IMR-90 (cell line): ENCODE measurements at regions not wholly inside any gene's neighbourhood (a gene's known extent, or its start where the extent isn't known, plus 50 kb on each side); places are given as distances from the start of the nearest gene placed in this dataset.
A peak's percentile ranks its signal among the peaks of the same experiment; 100 is the strongest.

Experiments
- ATAC-seq: fragments of 200-7000 bp; cut with Tn5 transposase; 2 replicates; pipeline ENCODE4 v1.9.1; 2020; ENCODE audit warnings: low read depth, mild to moderate bottlenecking, moderate library complexity
- BruUV-seq: library from RNA; stranded (reverse); fragments of 400-500 nt; replicated peaks from 2 replicates; lab custom pipeline; 2021; lab: Mats Ljungman, UMichigan
- CTCF ChIA-PET: fragments of 300-600 bp; formaldehyde crosslinking; extraction: SDS; loops from one replicate; lab custom pipeline; 2021; ENCODE audit warnings: antibody characterized with exemption; lab: Yijun Ruan, JAX
- POLR2A ChIA-PET: fragments of 300-600 bp; sonication (Branson Sonifier 250); formaldehyde crosslinking; loops from one replicate; lab custom pipeline; 2022; ENCODE audit warnings: antibody characterized with exemption; ENCODE audit not compliant: unreplicated experiment; lab: Charles Lee
- DNase-seq: peaks from one replicate; pipeline ENCODE4 v3.0.0; 2013
- H2AFZ ChIP-seq: replicated peaks from 2 replicates; pipeline ENCODE3; 2013; ENCODE audit warnings: low read length, mild to moderate bottlenecking; ENCODE audit not compliant: poor library complexity
- H2AK5ac ChIP-seq: 2 replicates; pipeline ENCODE4 v1.6.1; 2013; ENCODE audit warnings: low read depth, low read length, inconsistent platforms
- H2AK9ac ChIP-seq: replicated peaks from 2 replicates; pipeline ENCODE3; 2013; ENCODE audit warnings: mild to moderate bottlenecking, low read depth, low read length, moderate library complexity; ENCODE audit not compliant: poor library complexity
- H2BK120ac ChIP-seq: 2 replicates; pipeline ENCODE4 v1.6.1; 2013; ENCODE audit warnings: low read depth, low read length, inconsistent platforms
- H2BK15ac ChIP-seq: 3 replicates; pipeline ENCODE4 v1.6.1; 2013; ENCODE audit warnings: low read depth, low read length, inconsistent platforms
- H2BK20ac ChIP-seq: 2 replicates; pipeline ENCODE4 v1.6.1; 2013; ENCODE audit warnings: low read depth, mild to moderate bottlenecking, inconsistent platforms, low read length, moderate library complexity
- H2BK5ac ChIP-seq: 2 replicates; pipeline ENCODE4 v1.6.1; 2013; ENCODE audit warnings: mild to moderate bottlenecking, low read depth, low read length, inconsistent platforms; ENCODE audit not compliant: poor library complexity, severe bottlenecking
- H3K14ac ChIP-seq: replicated peaks from 2 replicates; pipeline ENCODE4 v1.6.1; 2013; ENCODE audit warnings: low read depth, low read length, inconsistent platforms
- H3K18ac ChIP-seq: 2 replicates; pipeline ENCODE4 v1.6.1; 2013; ENCODE audit warnings: low read depth, low read length, control low read depth
- H3K23ac ChIP-seq: 2 replicates; pipeline ENCODE4 v1.6.1; 2013; ENCODE audit warnings: low read depth, low read length, inconsistent platforms
- H3K27ac ChIP-seq: 2 replicates; pipeline ENCODE4 v1.5.1; 2013; ENCODE audit warnings: mild to moderate bottlenecking, control low read depth, low read length; ENCODE audit not compliant: insufficient read depth
- H3K27me3 ChIP-seq: 2 replicates; pipeline ENCODE4 v1.6.1; 2013; ENCODE audit warnings: low read length; ENCODE audit not compliant: control insufficient read depth, insufficient read depth
- H3K36me3 ChIP-seq: 2 replicates; pipeline ENCODE4 v1.6.1; 2013; ENCODE audit warnings: low read length, mixed read lengths; ENCODE audit not compliant: control insufficient read depth, insufficient read depth
- H3K4ac ChIP-seq: 2 replicates; pipeline ENCODE4 v1.6.1; 2013; ENCODE audit warnings: low read depth, low read length, inconsistent platforms
- H3K4me1 ChIP-seq: 2 replicates; pipeline ENCODE4 v1.6.1; 2013; ENCODE audit warnings: low read length, mixed read lengths; ENCODE audit not compliant: control insufficient read depth, insufficient read depth
- H3K4me2 ChIP-seq: 2 replicates; pipeline ENCODE4 v1.6.1; 2013; ENCODE audit warnings: low read depth, mild to moderate bottlenecking, control low read depth, low read length, moderate library complexity
- H3K4me3 ChIP-seq: 2 replicates; pipeline ENCODE4 v1.5.1; 2013; ENCODE audit warnings: low read depth, mild to moderate bottlenecking, control low read depth, low read length, moderate library complexity; ENCODE audit not compliant: insufficient read depth
- H3K56ac ChIP-seq: 2 replicates; pipeline ENCODE4 v1.6.1; 2013; ENCODE audit warnings: low read length, inconsistent platforms; ENCODE audit not compliant: insufficient read depth; ENCODE audit errors: extremely low read depth
- H3K79me1 ChIP-seq, 2 experiments: 2 replicates each; pipeline ENCODE4 v1.6.1; 2013; ENCODE audit warnings: low read length in 2 of 2, inconsistent platforms in 1 of 2, low read depth in 1 of 2
- H3K9ac ChIP-seq: 2 replicates; pipeline ENCODE4 v1.6.1; 2013; ENCODE audit warnings: low read depth, low read length, control low read depth
- H3K9me1 ChIP-seq: 2 replicates; pipeline ENCODE4 v1.6.1; 2013; ENCODE audit warnings: low read length, inconsistent platforms; ENCODE audit not compliant: insufficient read depth
- H3K9me3 ChIP-seq: 2 replicates; pipeline ENCODE4 v1.6.1; 2013; ENCODE audit warnings: low read length; ENCODE audit not compliant: control insufficient read depth, insufficient read depth
- H4K20me1 ChIP-seq: 2 replicates; pipeline ENCODE4 v1.6.1; 2013; ENCODE audit warnings: low read length, inconsistent platforms; ENCODE audit not compliant: insufficient read depth
- H4K5ac ChIP-seq: 2 replicates; pipeline ENCODE4 v1.6.1; 2013; ENCODE audit warnings: mild to moderate bottlenecking, low read depth, low read length, control low read depth
- H4K8ac ChIP-seq, 2 experiments: 2 replicates each; pipeline ENCODE4 v1.6.1; 2013; ENCODE audit warnings: low read depth in 2 of 2, low read length in 2 of 2, control low read depth in 1 of 2, inconsistent platforms in 1 of 2
- H4K91ac ChIP-seq: 2 replicates; pipeline ENCODE4 v1.6.1; 2013; ENCODE audit warnings: low read depth, low read length, inconsistent platforms; ENCODE audit not compliant: insufficient read depth
- CHD1 ChIP-seq: IDR thresholded peaks from 2 replicates; pipeline ENCODE4 v1.6.1; 2012; ENCODE audit warnings: low read depth, low read length, improper control_type of control experiment
- RCOR1 ChIP-seq: IDR thresholded peaks from 2 replicates; pipeline ENCODE4 v1.6.1; 2012; ENCODE audit warnings: mild to moderate bottlenecking, low read length, improper control_type of control experiment; ENCODE audit not compliant: insufficient replicate concordance
- WGBS, 2 experiments: methylation state at CpG; one replicate each; pipeline versions ENCODE4 v1.1.5 to v1.1.7; 2013; ENCODE audit warnings: missing lambda C conversion rate in 2 of 2; ENCODE audit not compliant: insufficient read length in 1 of 2; ENCODE audit errors: extremely low coverage in 2 of 2; 5-methylcytosine and 5-hydroxymethylcytosine counted together
- dilution Hi-C: fragments of 300-500 bp; cut with HindIII; formaldehyde crosslinking; loops from one replicate; pipeline ENCODE4 v1.14.3; 2018; ENCODE audit warnings: low sequenced_read_pairs; ENCODE audit not compliant: unreplicated experiment
- in situ Hi-C: fragments of 300-500 bp; cut with MboI; formaldehyde crosslinking; loops from 3 replicates; pipeline ENCODE4 v1.14.3; 2019; ENCODE audit warnings: low sequenced_read_pairs, inconsistent platforms, mixed read lengths
- intact Hi-C: fragments of 100-400 bp; cut with micrococcal nuclease; formaldehyde crosslinking; loops from 2 replicates; pipeline ENCODE4 v1.10.0; 2022

DNA sequence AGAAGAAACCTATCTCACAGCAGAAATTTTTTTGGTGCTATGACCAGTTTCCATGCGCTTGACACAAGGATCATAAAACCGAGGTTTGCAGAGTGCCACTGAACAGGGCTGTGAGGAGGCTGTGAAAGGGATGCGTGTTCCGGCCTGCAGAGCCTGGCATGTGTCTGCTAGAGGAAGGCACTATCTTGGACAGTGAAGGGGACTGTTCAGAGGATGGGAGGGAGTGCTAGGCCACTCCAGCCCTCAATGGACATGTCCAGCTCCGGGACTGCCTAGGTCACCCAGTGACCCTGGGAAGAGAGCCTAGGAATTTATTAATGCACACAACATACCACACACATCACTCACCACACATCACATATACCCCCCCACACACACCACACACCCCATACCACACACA lies 275.9 kb downstream of the GADD45G start:
- no peaks in the 10 kb centered on the region for H3K4me1 ChIP-seq
- no peak overlapping the region for H3K23ac ChIP-seq
- intact Hi-C loops (no loop called here), in situ Hi-C loops (no loop called here), dilution Hi-C loops (no loop called here)
- BruUV-seq = no TSS peak
- H2BK15ac ChIP-seq = no peak overlapping the region
- ATAC-seq (no peak), DNase-seq (no peak)
- H2BK20ac ChIP-seq = no peak overlapping the region
- peak overlapping the region; percentile 95 for H2BK5ac ChIP-seq
- H3K4ac ChIP-seq = no peak overlapping the region
- TF ChIP-seq CHD1 = no peak
- no peak for TF ChIP-seq RCOR1
- no peaks in the 10 kb centered on the region for H4K20me1 ChIP-seq
- H3K79me1 ChIP-seq = no peaks in the 10 kb centered on the region
- ChIA-PET POLR2A (no interaction called here), CTCF (no interaction called here)
- peak overlapping the region; percentile 43 for H2AFZ ChIP-seq
- no peak overlapping the region for H3K9ac ChIP-seq
- no peak overlapping the region for H3K27ac ChIP-seq
- H4K8ac ChIP-seq = no peak overlapping the region
- H3K18ac ChIP-seq = no peak overlapping the region
- no peak overlapping the region for H2AK5ac ChIP-seq
- H3K9me1 ChIP-seq = 0 out of 2 replicates have a peak, but pooled peaks cover 10% of the 10 kb centered on the region
- WGBS, 2 experiments = no CpG with 5 or more reads among the region's 5 CpGs
- H3K36me3 ChIP-seq = no peaks in the 10 kb centered on the region
- no peaks in the 10 kb centered on the region for H3K9me3 ChIP-seq
- no peak overlapping the region for H3K4me3 ChIP-seq
- no peak overlapping the region for H2AK9ac ChIP-seq
- no peak overlapping the region for H3K14ac ChIP-seq
- H4K5ac ChIP-seq = no peak overlapping the region
- H3K27me3 ChIP-seq = no peaks in the 10 kb centered on the region
- no peak overlapping the region for H3K4me2 ChIP-seq
- H2BK120ac ChIP-seq = no peak overlapping the region
- no peak overlapping the region for H3K56ac ChIP-seq
- no peak overlapping the region for H4K91ac ChIP-seq
